ENCODE measurements at regions not wholly inside any gene's neighbourhood (a gene's known extent, or its start where the extent isn't known, plus 50 kb on each side); places are given as distances from the start of the nearest gene placed in this dataset.

GRCh38 chr11:7197469-7197868 lies 54.2 kb upstream of the SYT9 start (continued):
- no peak for TF ChIP-seq ZBTB7A (CRISPR knock-in tag; IDR thresholded peaks at IDR 0.05)
- no peak for TF ChIP-seq ZFP37 (CRISPR knock-in tag; IDR thresholded peaks at IDR 0.05; ENCODE audit: borderline replicate concordance)
- TF ChIP-seq, protein P1, sequence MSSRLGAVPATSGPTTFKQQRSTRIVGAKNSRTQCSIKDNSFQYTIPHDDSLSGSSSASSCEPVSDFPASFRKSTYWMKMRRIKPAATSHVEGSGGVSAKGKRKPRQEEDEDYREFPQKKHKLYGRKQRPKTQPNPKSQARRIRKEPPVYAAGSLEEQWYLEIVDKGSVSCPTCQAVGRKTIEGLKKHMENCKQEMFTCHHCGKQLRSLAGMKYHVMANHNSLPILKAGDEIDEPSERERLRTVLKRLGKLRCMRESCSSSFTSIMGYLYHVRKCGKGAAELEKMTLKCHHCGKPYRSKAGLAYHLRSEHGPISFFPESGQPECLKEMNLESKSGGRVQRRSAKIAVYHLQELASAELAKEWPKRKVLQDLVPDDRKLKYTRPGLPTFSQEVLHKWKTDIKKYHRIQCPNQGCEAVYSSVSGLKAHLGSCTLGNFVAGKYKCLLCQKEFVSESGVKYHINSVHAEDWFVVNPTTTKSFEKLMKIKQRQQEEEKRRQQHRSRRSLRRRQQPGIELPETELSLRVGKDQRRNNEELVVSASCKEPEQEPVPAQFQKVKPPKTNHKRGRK (CRISPR knock-in tag; IDR thresholded peaks at IDR 0.05), result no peak
- TF ChIP-seq, protein P2, sequence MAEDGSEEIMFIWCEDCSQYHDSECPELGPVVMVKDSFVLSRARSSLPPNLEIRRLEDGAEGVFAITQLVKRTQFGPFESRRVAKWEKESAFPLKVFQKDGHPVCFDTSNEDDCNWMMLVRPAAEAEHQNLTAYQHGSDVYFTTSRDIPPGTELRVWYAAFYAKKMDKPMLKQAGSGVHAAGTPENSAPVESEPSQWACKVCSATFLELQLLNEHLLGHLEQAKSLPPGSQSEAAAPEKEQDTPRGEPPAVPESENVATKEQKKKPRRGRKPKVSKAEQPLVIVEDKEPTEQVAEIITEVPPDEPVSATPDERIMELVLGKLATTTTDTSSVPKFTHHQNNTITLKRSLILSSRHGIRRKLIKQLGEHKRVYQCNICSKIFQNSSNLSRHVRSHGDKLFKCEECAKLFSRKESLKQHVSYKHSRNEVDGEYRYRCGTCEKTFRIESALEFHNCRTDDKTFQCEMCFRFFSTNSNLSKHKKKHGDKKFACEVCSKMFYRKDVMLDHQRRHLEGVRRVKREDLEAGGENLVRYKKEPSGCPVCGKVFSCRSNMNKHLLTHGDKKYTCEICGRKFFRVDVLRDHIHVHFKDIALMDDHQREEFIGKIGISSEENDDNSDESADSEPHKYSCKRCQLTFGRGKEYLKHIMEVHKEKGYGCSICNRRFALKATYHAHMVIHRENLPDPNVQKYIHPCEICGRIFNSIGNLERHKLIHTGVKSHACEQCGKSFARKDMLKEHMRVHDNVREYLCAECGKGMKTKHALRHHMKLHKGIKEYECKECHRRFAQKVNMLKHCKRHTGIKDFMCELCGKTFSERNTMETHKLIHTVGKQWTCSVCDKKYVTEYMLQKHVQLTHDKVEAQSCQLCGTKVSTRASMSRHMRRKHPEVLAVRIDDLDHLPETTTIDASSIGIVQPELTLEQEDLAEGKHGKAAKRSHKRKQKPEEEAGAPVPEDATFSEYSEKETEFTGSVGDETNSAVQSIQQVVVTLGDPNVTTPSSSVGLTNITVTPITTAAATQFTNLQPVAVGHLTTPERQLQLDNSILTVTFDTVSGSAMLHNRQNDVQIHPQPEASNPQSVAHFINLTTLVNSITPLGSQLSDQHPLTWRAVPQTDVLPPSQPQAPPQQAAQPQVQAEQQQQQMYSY (CRISPR knock-in tag; IDR thresholded peaks at IDR 0.05), result no peak
- TF ChIP-seq RFX3 (CRISPR knock-in tag; IDR thresholded peaks at IDR 0.05), result no peak
- TF ChIP-seq MED1 (CRISPR knock-in tag; IDR thresholded peaks at IDR 0.05), result no peak
